OCI-LY3 (cell line): ENCODE measurements at regions not wholly inside any gene's neighbourhood (a gene's known extent, or its start where the extent isn't known, plus 50 kb on each side); places are given as distances from the start of the nearest gene placed in this dataset.

ENCODE experiments used
- EZH2phosphoT487 ChIP-seq: fragments of 200-600 bp; shearing (Covaris generic); IDR thresholded peaks from 2 replicates; pipeline ENCODE4 v1.6.1; 2018; ENCODE audit warnings: antibody characterized with exemption, mixed run types, low read depth
- TF ChIP-seq, protein P1 (sequence below): fragments of 200-600, 300-600 bp; sonication (generic); IDR thresholded peaks from 2 replicates; pipeline ENCODE4 v1.5.1; 2014; ENCODE audit warnings: antibody characterized with exemption, low read length, low read depth

DNA sequence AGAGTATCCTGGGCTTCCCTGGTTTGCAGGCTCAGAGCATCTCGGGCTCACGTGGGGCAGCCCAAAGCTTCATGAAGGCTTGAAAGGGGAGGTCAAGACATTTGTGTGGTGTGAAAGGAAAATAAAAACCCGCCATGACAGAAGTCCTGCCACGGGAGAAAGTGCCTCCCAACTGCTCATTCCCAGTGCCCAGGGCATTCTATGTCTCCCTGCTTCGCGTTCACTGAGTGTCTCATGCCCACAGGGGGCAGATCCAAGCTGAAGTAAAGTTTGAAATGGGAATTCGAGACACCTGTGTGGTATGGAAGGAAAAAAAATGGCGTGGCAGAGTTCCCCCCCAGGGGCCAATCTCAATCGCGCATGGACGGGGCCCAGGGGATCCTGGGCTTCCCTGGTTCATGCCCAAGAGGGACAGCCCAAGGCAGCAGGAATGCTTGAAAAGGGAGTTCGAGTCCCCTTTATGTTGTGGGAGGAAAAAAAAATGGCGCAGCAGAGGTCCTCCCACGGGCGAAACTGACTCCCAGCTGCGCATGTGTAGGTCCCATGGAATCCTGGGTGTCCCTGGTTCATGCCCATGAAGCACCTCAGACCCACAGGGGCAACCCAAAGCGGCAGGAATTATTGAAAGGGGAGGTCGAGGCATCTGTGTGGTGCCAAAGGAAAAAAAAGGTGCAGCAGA is 576.7 kb downstream of the ALG10 start:
- TF ChIP-seq EZH2phosphoT487, result no peak
- TF ChIP-seq, protein P1, sequence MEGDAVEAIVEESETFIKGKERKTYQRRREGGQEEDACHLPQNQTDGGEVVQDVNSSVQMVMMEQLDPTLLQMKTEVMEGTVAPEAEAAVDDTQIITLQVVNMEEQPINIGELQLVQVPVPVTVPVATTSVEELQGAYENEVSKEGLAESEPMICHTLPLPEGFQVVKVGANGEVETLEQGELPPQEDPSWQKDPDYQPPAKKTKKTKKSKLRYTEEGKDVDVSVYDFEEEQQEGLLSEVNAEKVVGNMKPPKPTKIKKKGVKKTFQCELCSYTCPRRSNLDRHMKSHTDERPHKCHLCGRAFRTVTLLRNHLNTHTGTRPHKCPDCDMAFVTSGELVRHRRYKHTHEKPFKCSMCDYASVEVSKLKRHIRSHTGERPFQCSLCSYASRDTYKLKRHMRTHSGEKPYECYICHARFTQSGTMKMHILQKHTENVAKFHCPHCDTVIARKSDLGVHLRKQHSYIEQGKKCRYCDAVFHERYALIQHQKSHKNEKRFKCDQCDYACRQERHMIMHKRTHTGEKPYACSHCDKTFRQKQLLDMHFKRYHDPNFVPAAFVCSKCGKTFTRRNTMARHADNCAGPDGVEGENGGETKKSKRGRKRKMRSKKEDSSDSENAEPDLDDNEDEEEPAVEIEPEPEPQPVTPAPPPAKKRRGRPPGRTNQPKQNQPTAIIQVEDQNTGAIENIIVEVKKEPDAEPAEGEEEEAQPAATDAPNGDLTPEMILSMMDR, result no peak
